ENCODE measurements at regions not wholly inside any gene's neighbourhood (a gene's known extent, or its start where the extent isn't known, plus 50 kb on each side); places are given as distances from the start of the nearest gene placed in this dataset.

DNA sequence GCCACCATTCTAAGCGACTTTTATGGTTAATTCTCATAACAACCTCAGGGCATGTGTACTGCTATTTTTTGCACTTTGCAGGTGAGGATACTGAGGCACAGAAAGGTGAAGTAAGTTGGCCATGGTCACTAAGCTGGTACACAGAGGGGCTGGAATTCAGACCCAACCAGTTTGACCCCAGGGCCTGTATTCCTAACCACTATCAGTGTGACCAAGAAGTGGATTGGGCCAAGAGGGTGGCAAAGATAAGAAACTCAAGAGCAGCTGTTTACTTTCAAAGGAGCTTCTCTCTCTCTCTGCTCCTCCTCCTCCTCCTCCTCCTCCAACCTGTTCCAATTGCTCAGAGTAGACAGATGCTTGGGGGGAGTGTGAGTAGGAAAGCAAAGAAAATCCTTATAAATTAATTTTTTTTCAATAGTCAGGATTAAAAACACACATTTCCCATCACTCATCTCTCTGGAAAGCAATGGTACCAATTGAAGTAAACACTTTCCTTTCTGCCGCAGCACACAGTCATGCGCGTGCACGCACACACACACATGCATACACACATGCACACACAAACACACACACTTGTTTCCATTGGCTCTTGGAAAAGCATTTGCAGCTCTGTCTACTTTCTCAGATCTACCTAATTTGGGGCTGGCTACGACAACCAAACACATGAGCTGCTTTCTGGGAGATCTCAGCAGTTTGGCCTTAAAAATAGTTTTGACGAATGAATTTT lies 736.7 kb upstream of the WWC1 start:
- Histone ChIP-seq H3K9me3 (no peaks in the 10 kb centered on the region), H3K27me3 (no peaks in the 10 kb centered on the region), H3K36me3 (no peaks in the 10 kb centered on the region), H3K27ac (no peak overlapping the region), H3K4me1 (no peaks in the 10 kb centered on the region), H3K4me3 (no peak overlapping the region)
- DNase-seq (no peak), ATAC-seq (no peak)
- intact Hi-C loops (cut with DNase I) = no loop called here
- TF ChIP-seq, protein P1, sequence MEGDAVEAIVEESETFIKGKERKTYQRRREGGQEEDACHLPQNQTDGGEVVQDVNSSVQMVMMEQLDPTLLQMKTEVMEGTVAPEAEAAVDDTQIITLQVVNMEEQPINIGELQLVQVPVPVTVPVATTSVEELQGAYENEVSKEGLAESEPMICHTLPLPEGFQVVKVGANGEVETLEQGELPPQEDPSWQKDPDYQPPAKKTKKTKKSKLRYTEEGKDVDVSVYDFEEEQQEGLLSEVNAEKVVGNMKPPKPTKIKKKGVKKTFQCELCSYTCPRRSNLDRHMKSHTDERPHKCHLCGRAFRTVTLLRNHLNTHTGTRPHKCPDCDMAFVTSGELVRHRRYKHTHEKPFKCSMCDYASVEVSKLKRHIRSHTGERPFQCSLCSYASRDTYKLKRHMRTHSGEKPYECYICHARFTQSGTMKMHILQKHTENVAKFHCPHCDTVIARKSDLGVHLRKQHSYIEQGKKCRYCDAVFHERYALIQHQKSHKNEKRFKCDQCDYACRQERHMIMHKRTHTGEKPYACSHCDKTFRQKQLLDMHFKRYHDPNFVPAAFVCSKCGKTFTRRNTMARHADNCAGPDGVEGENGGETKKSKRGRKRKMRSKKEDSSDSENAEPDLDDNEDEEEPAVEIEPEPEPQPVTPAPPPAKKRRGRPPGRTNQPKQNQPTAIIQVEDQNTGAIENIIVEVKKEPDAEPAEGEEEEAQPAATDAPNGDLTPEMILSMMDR (IDR thresholded peaks at IDR 0.05) = no peak

GRCh38 chr5:167555565-167556166 lies 735.8 kb upstream of the WWC1 start:
- no peaks in the 10 kb centered on the region for H3K36me3 ChIP-seq

GRCh38 chr5:167557359-167557758 lies 734.1 kb upstream of the WWC1 start:
- ATAC-seq (no peak), DNase-seq (no peak)
- Histone ChIP-seq H3K27ac (no peak overlapping the region), H3K9me3 (no peaks in the 10 kb centered on the region), H3K4me1 (no peaks in the 10 kb centered on the region), H3K36me3 (no peaks in the 10 kb centered on the region), H3K4me3 (no peak overlapping the region), H3K27me3 (no peaks in the 10 kb centered on the region)
- TF ChIP-seq, protein P1 (IDR thresholded peaks at IDR 0.05) = no peak
- intact Hi-C loops (cut with DNase I) = no loop called here

More at GRCh38 chr5:167555565-167556166, 735.8 kb upstream of the WWC1 start:
- Histone ChIP-seq H3K27me3 (no peaks in the 10 kb centered on the region), H3K27ac (no peak overlapping the region), H3K4me1 (no peaks in the 10 kb centered on the region), H3K9me3 (no peaks in the 10 kb centered on the region), H3K4me3 (no peak overlapping the region)
- TF ChIP-seq, protein P1 (IDR thresholded peaks at IDR 0.05) = no peak
- intact Hi-C loops (cut with DNase I) = no loop called here
- DNase-seq (no peak), ATAC-seq (no peak)

GRCh38 chr5:167561796-167562195 lies 729.6 kb upstream of the WWC1 start:
- no peaks in the 10 kb centered on the region for H3K4me1 ChIP-seq
- DNase-seq (no peak), ATAC-seq (no peak)
- H3K36me3 ChIP-seq = no peaks in the 10 kb centered on the region
- no peaks in the 10 kb centered on the region for H3K9me3 ChIP-seq
- TF ChIP-seq, protein P1 (IDR thresholded peaks at IDR 0.05) = no peak
- H3K27me3 ChIP-seq = no peaks in the 10 kb centered on the region
- intact Hi-C loops (cut with DNase I) = no loop called here
- H3K4me3 ChIP-seq = no peak overlapping the region
- H3K27ac ChIP-seq = no peak overlapping the region

GRCh38 chr5:167564275-167564674 lies 727.2 kb upstream of the WWC1 start:
- intact Hi-C loops (cut with DNase I) = no loop called here
- Histone ChIP-seq H3K4me1 (no peaks in the 10 kb centered on the region), H3K27me3 (no peaks in the 10 kb centered on the region), H3K9me3 (no peaks in the 10 kb centered on the region), H3K27ac (no peak overlapping the region), H3K36me3 (no peaks in the 10 kb centered on the region), H3K4me3 (no peak overlapping the region)
- DNase-seq = no peak
- no peak for ATAC-seq
- TF ChIP-seq, protein P1 (IDR thresholded peaks at IDR 0.05) = no peak

All from upper lobe of right lung (tissue), 1 donor.